Mesenchymal stem cell (in vitro differentiated cells and primary cell): ENCODE measurements at regions not wholly inside any gene's neighbourhood (a gene's known extent, or its start where the extent isn't known, plus 50 kb on each side); places are given as distances from the start of the nearest gene placed in this dataset.

Experiments
- DNase-seq: peaks from one replicate; pipeline ENCODE4 v3.0.0-alpha.2; 2013
- H2AFZ ChIP-seq: one replicate; pipeline ENCODE4 v1.6.1; 2013; ENCODE audit warnings: low read depth, mild to moderate bottlenecking, control low read depth, inconsistent platforms, low read length, moderate library complexity
- H2AK5ac ChIP-seq: 2 replicates; pipeline ENCODE4 v1.6.1; 2013; ENCODE audit warnings: low read length, moderate library complexity, mild to moderate bottlenecking, inconsistent platforms; ENCODE audit not compliant: severe bottlenecking
- H2BK120ac ChIP-seq: one replicate; pipeline ENCODE4 v1.6.1; 2013; ENCODE audit warnings: low read depth, mild to moderate bottlenecking, inconsistent platforms, low read length, moderate library complexity
- H2BK12ac ChIP-seq, 2 experiments: one replicate each; pipeline ENCODE4 v1.6.1; 2013; ENCODE audit warnings: inconsistent platforms in 2 of 2, low read length in 2 of 2, mild to moderate bottlenecking in 2 of 2, moderate library complexity in 2 of 2, control low read depth in 1 of 2
- H2BK15ac ChIP-seq: one replicate; pipeline ENCODE4 v1.6.1; 2013; ENCODE audit warnings: mild to moderate bottlenecking, low read depth, inconsistent platforms; ENCODE audit not compliant: poor library complexity, severe bottlenecking
- H2BK5ac ChIP-seq: 2 replicates; pipeline ENCODE4 v1.6.1; 2013; ENCODE audit warnings: low read depth, mild to moderate bottlenecking, low read length, control low read depth, inconsistent platforms; ENCODE audit not compliant: poor library complexity, severe bottlenecking
- H3K14ac ChIP-seq, 2 experiments: one replicate each; pipeline ENCODE4 v1.6.1; 2013; ENCODE audit warnings: inconsistent platforms in 2 of 2, low read length in 2 of 2, control low read depth in 1 of 2, mild to moderate bottlenecking in 1 of 2, moderate library complexity in 1 of 2
- H3K18ac ChIP-seq, 2 experiments: one replicate each; pipeline ENCODE4 v1.6.1; 2013; ENCODE audit warnings: inconsistent platforms in 2 of 2, low read length in 2 of 2, control low read depth in 1 of 2, low read depth in 1 of 2, mild to moderate bottlenecking in 1 of 2
- H3K23ac ChIP-seq, 2 experiments: one replicate each; pipeline ENCODE4 v1.6.1; 2013; ENCODE audit warnings: inconsistent platforms in 2 of 2, low read length in 2 of 2, mild to moderate bottlenecking in 2 of 2, moderate library complexity in 2 of 2, control low read depth in 1 of 2
- H3K27ac ChIP-seq: 2 replicates; pipeline ENCODE4 v1.5.1; 2013; ENCODE audit warnings: mild to moderate bottlenecking, moderate library complexity, low read length, control low read depth, inconsistent platforms; ENCODE audit not compliant: poor library complexity, severe bottlenecking
- H3K27me3 ChIP-seq, 2 experiments: 2 replicates each; pipeline versions ENCODE4 v1.6.1 to v1.7.0; 2013; ENCODE audit warnings: low read length in 2 of 2, mild to moderate bottlenecking in 2 of 2, moderate library complexity in 2 of 2, control low read depth in 1 of 2, inconsistent platforms in 1 of 2; ENCODE audit not compliant: control insufficient read depth in 1 of 2, insufficient read depth in 1 of 2
- H3K36me3 ChIP-seq, 2 experiments: 2 replicates each; pipeline versions ENCODE4 v1.6.1 to v1.7.0; 2013; ENCODE audit warnings: low read length in 2 of 2, control low read depth in 1 of 2, inconsistent platforms in 1 of 2, low read depth in 1 of 2, mild to moderate bottlenecking in 1 of 2; ENCODE audit not compliant: insufficient read depth in 2 of 2, control insufficient read depth in 1 of 2
- H3K4ac ChIP-seq, 2 experiments: one replicate each; pipeline ENCODE4 v1.6.1; 2013; ENCODE audit warnings: inconsistent platforms in 2 of 2, low read length in 2 of 2, mild to moderate bottlenecking in 2 of 2, moderate library complexity in 2 of 2, control low read depth in 1 of 2, low read depth in 1 of 2
- H3K4me1 ChIP-seq: 2 replicates; pipeline ENCODE4 v1.6.1; 2013; ENCODE audit warnings: low read depth, low read length, control low read depth; ENCODE audit not compliant: control insufficient read depth, insufficient read depth
- H3K4me2 ChIP-seq: 2 replicates; pipeline ENCODE4 v1.6.1; 2013; ENCODE audit warnings: low read length, mild to moderate bottlenecking, inconsistent platforms; ENCODE audit not compliant: poor library complexity, severe bottlenecking
- H3K4me3 ChIP-seq, 2 experiments: 2 replicates each; pipeline versions ENCODE4 v1.5.1 to v1.7.0; 2013; ENCODE audit warnings: low read length in 2 of 2, mild to moderate bottlenecking in 2 of 2, control low read depth in 1 of 2, low read depth in 1 of 2; ENCODE audit not compliant: insufficient read depth in 1 of 2
- H3K79me1 ChIP-seq: replicated peaks from 2 replicates; pipeline ENCODE4 v1.6.1; 2013; ENCODE audit warnings: mild to moderate bottlenecking, control low read depth, low read length, inconsistent platforms; ENCODE audit not compliant: poor library complexity, severe bottlenecking
- H3K9ac ChIP-seq: 2 replicates; pipeline ENCODE4 v1.7.0; 2013; ENCODE audit warnings: mild to moderate bottlenecking, low read length, moderate library complexity
- H3K9me3 ChIP-seq: 2 replicates; pipeline ENCODE4 v1.7.0; 2013; ENCODE audit warnings: mild to moderate bottlenecking, low read length; ENCODE audit not compliant: control insufficient read depth
- H4K8ac ChIP-seq: one replicate; pipeline ENCODE4 v1.6.1; 2013; ENCODE audit warnings: inconsistent platforms, mild to moderate bottlenecking, low read length, moderate library complexity
- H4K91ac ChIP-seq: one replicate; pipeline ENCODE4 v1.6.1; 2013; ENCODE audit warnings: mild to moderate bottlenecking, low read length, inconsistent platforms
- WGBS: methylation state at CpG from one replicate; pipeline ENCODE4 v1.1.7; 2013; ENCODE audit warnings: mixed read lengths; 5-methylcytosine and 5-hydroxymethylcytosine counted together

DNA sequence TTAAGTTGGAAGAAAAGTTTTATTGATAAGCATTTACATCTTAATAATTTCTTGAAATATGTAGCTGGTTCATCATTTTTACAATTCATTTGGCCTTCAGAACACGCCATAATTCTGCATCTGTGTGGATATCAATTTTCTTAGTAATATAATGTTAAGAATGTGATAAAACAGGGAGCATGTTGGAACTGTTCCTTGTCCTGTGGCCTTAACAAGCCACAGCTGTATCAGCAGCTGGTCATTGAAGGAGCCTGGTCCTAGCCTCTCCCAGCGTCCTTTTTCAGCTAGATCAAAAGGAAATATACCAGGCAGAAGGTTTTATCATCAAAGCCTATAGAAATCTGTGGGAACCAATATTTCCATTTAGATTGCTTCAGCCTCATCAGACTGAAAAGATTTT is 421.8 kb downstream of the SPRY2 start:
- no peaks in the 10 kb centered on the region for H3K79me1 ChIP-seq
- no peak overlapping the region for H2BK5ac ChIP-seq
- H3K4me3 ChIP-seq: no peak overlapping the region
- no peak overlapping the region for H3K4me2 ChIP-seq
- no CpG with 5 or more reads among the region's 2 CpGs for WGBS
- no peak overlapping the region for H3K14ac ChIP-seq
- no peaks in the 10 kb centered on the region for H3K36me3 ChIP-seq
- peaks cover 19% of the 10 kb centered on the region for H3K9me3 ChIP-seq
- no peak overlapping the region for H2AFZ ChIP-seq
- DNase-seq: no peak
- no peak overlapping the region for H3K9ac ChIP-seq
- no peak overlapping the region for H2BK120ac ChIP-seq
- H3K27me3 ChIP-seq: no peaks in the 10 kb centered on the region
- H3K4ac ChIP-seq: no peak overlapping the region
- H4K91ac ChIP-seq: no peak overlapping the region
- H3K27ac ChIP-seq: no peak overlapping the region
- peak overlapping the region; percentile 72 for H2AK5ac ChIP-seq
- no peak overlapping the region for H4K8ac ChIP-seq
- peaks cover 2% of the 10 kb centered on the region for H3K4me1 ChIP-seq
- no peak overlapping the region for H2BK15ac ChIP-seq
- no peak overlapping the region for H3K18ac ChIP-seq
- no peak overlapping the region for H2BK12ac ChIP-seq
- no peak overlapping the region for H3K23ac ChIP-seq

DNA sequence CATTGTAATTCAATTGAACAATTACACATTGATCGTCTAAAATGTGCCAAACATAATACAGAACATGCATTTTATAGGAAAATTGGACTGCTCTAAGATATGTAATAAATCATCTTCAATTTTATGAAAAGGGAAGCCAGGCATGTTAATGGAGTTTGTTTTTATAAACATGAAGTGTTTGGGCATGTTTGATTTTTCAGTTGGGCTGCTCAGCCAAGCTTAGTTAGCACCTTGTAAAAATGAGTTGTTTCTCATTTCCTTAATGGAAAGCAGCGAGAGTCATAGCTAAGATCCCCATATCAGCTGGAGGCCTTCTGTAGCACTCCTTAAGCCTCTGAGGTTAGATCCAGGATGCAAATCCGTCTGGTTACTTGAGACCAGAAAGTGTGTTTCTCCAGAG is 422.3 kb downstream of the SPRY2 start:
- WGBS: 22% methylated on average over 2 of the region's 3 CpGs
- no peak overlapping the region for H2BK15ac ChIP-seq

DNA sequence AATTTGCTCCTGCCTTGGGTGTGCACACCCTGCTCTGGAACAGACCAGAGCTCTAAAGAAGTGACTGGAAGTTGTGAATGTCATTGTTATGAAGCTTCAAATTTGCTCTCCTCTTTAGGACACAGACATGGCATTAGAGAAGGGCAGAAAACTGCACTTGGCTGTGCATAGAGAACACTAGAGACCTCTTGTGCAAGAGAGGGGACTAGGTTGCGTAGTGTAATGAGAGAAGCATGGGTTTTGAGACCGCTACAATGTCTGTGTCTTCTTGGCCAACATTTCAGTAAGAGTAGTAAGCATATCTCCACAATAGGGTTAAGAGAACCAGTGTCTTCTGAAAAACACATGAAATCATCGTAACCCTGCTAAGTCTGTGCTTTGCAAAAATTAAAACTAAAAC is 423.3 kb downstream of the SPRY2 start:
- no peaks in the 10 kb centered on the region for H3K36me3 ChIP-seq
- H3K4me1 ChIP-seq: peaks cover 2% of the 10 kb centered on the region
- no peak overlapping the region for H3K23ac ChIP-seq
- H4K91ac ChIP-seq: no peak overlapping the region
- H2AK5ac ChIP-seq: peak overlapping the region; percentile 87
- no peaks in the 10 kb centered on the region for H3K79me1 ChIP-seq
- H2BK120ac ChIP-seq: no peak overlapping the region
- peaks cover 11% of the 10 kb centered on the region for H3K9me3 ChIP-seq
- WGBS: 100% methylated on average over 3 of the region's 3 CpGs
- peak overlapping the region in 1 of 2 experiments; percentile 39 for H2BK12ac ChIP-seq
- H2BK5ac ChIP-seq: no peak overlapping the region
- H2BK15ac ChIP-seq: no peak overlapping the region
- no peak overlapping the region for H4K8ac ChIP-seq
- H3K14ac ChIP-seq: no peak overlapping the region
- no peak overlapping the region for H3K18ac ChIP-seq
- H3K9ac ChIP-seq: no peak overlapping the region
- no peak overlapping the region for H3K4me2 ChIP-seq
- no peak overlapping the region for H3K27ac ChIP-seq
- no peaks in the 10 kb centered on the region for H3K27me3 ChIP-seq
- no peak for DNase-seq
- H3K4me3 ChIP-seq: no peak overlapping the region
- H3K4ac ChIP-seq: no peak overlapping the region
- no peak overlapping the region for H2AFZ ChIP-seq

More for the DNA sequence above, 422.3 kb downstream of the SPRY2 start:
- Histone ChIP-seq H3K23ac (no peak overlapping the region), H3K4ac (no peak overlapping the region), H3K36me3 (no peaks in the 10 kb centered on the region), H3K27me3 (no peaks in the 10 kb centered on the region), H2BK120ac (no peak overlapping the region), H3K18ac (no peak overlapping the region), H2BK12ac (no peak overlapping the region), H3K9ac (no peak overlapping the region), H3K9me3 (peaks cover 17% of the 10 kb centered on the region), H2BK5ac (no peak overlapping the region), H3K4me3 (no peak overlapping the region), H3K79me1 (no peaks in the 10 kb centered on the region), H4K91ac (no peak overlapping the region), H2AK5ac (no peak overlapping the region), H3K27ac (no peak overlapping the region), H3K4me1 (peaks cover 2% of the 10 kb centered on the region), H3K4me2 (no peak overlapping the region), H4K8ac (no peak overlapping the region), H3K14ac (no peak overlapping the region), H2AFZ (no peak overlapping the region)
- no peak for DNase-seq

DNA sequence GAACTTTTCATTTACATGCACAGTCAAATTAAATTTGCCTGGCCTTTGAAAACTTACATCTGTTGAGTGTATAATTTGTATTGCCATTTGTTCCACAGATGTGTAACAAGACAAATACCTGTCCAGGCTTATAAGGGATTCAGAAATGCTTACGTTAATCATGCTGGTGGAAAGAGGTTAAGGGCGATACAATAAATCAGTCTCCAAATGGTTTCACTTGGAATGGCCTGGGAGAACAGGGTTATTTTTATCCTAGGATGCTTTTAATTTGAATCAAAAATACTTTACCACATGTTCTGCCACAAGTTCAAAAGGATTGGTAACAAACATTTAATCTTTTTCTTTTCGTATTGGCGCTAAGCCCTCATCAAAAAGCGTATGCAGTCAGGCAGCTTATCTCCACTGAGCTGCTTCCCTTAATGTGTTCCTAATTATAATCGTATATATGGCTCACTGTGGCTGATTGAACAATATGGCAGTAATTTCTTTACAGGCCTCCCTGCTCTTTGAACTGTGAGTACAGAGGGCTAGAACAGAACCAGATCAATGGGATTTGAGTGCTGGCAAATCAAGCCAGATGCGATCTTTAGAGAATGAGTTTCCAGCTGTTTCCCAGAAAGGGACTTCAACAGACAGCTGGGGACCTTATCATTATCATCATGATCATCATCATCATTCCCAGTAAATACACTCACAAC is 425.7 kb downstream of the SPRY2 start:
- Histone ChIP-seq H3K27ac (no peak overlapping the region), H3K4me1 (peaks cover 2% of the 10 kb centered on the region), H3K4me2 (no peak overlapping the region), H2BK5ac (no peak overlapping the region), H3K4ac (no peak overlapping the region), H3K9ac (no peak overlapping the region), H3K27me3 (no peaks in the 10 kb centered on the region), H2BK120ac (no peak overlapping the region), H4K8ac (no peak overlapping the region), H3K79me1 (no peaks in the 10 kb centered on the region), H3K9me3 (no peaks in the 10 kb centered on the region), H2BK12ac (no peak overlapping the region), H3K36me3 (no peaks in the 10 kb centered on the region), H2AFZ (no peak overlapping the region), H2AK5ac (peak overlapping the region; percentile 26), H2BK15ac (peak overlapping the region; percentile 28), H3K18ac (no peak overlapping the region), H4K91ac (no peak overlapping the region), H3K4me3 (no peak overlapping the region), H3K14ac (no peak overlapping the region), H3K23ac (no peak overlapping the region)
- no peak for DNase-seq
- WGBS: 82% methylated on average over 7 of the region's 7 CpGs
